ENCODE measurements at regions not wholly inside any gene's neighbourhood (a gene's known extent, or its start where the extent isn't known, plus 50 kb on each side); places are given as distances from the start of the nearest gene placed in this dataset.

DNA sequence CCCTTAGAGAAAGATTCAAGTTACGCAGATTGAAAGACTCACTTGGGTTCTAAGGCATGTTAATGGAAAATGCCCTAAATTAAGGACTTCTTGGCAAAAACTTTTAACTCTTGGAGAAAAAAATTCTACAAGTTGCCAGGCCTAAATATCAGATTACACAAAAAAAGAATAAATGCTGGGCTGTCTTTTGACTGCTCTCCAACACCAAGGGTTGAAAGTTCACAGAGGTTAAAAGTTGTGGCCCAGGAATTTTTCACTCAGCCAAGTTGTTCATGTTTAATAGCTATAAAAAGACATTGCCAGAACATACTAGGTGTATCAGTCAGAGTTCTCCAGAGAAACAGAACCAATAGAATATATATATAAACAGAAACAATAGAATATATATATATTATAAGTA, 204.3 kb upstream of the ADRA1D start:
- no peaks in the 10 kb centered on the region for H3K36me3 ChIP-seq
- H3K27ac ChIP-seq: no peak overlapping the region
- H3K27me3 ChIP-seq: no peaks in the 10 kb centered on the region
- no peak overlapping the region for H3K4me3 ChIP-seq
- H3K4me1 ChIP-seq: no peaks in the 10 kb centered on the region
- TF ChIP-seq POLR2A (IDR thresholded peaks at IDR 0.05): no peak
- TF ChIP-seq, protein P1, sequence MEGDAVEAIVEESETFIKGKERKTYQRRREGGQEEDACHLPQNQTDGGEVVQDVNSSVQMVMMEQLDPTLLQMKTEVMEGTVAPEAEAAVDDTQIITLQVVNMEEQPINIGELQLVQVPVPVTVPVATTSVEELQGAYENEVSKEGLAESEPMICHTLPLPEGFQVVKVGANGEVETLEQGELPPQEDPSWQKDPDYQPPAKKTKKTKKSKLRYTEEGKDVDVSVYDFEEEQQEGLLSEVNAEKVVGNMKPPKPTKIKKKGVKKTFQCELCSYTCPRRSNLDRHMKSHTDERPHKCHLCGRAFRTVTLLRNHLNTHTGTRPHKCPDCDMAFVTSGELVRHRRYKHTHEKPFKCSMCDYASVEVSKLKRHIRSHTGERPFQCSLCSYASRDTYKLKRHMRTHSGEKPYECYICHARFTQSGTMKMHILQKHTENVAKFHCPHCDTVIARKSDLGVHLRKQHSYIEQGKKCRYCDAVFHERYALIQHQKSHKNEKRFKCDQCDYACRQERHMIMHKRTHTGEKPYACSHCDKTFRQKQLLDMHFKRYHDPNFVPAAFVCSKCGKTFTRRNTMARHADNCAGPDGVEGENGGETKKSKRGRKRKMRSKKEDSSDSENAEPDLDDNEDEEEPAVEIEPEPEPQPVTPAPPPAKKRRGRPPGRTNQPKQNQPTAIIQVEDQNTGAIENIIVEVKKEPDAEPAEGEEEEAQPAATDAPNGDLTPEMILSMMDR (IDR thresholded peaks at IDR 0.05): no peak
- WGBS (ENCODE audit: insufficient coverage, low coverage, low lambda C conversion rate, missing lambda C conversion rate): 94% methylated on average over 1 of the region's 1 CpG
- intact Hi-C loops (cut with DNase I): no loop called here
- DNase-seq: no peak
- ATAC-seq: peak; percentile 54 to 82 (median 62)
- H3K9me3 ChIP-seq: no peaks in the 10 kb centered on the region

DNA sequence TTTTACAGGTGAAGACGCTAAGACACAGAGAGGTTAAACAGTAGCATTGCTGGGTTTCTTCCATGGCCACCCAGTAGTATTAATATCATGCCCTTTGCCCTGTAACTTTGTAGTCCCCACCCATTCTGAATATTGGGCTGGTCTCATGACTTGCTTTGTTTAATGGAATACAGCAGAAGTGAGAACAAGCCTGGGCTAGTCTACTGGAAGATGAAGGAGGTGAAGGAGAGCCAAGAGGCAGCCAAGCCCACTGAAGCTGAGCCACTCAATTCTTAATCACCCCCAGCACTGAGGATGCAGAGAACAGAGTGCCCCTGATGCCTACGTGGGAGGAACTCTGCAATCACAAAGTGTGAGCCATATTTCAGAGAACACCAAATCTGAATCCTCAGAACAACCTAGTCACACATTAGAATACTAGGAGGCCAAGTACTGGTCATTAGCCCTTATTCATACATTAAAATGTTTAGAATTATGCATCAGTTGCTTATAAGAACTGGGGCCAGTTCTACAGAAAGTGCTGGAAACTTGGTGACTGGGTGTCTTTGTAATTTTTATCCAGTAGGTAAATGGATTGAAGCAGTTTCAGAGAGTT, 202.5 kb upstream of the ADRA1D start:
- Histone ChIP-seq H3K27me3 (no peaks in the 10 kb centered on the region), H3K36me3 (no peaks in the 10 kb centered on the region), H3K4me1 (no peaks in the 10 kb centered on the region), H3K4me3 (no peak overlapping the region), H3K27ac (no peak overlapping the region), H3K9me3 (no peaks in the 10 kb centered on the region)
- ATAC-seq: no peak
- WGBS (ENCODE audit: insufficient coverage, low coverage, low lambda C conversion rate, missing lambda C conversion rate): 68% methylated on average over 2 of the region's 2 CpGs
- intact Hi-C loops (cut with DNase I): no loop called here
- no peak for TF ChIP-seq POLR2A (IDR thresholded peaks at IDR 0.05)
- TF ChIP-seq, protein P1 (IDR thresholded peaks at IDR 0.05): no peak
- no peak for DNase-seq

DNA sequence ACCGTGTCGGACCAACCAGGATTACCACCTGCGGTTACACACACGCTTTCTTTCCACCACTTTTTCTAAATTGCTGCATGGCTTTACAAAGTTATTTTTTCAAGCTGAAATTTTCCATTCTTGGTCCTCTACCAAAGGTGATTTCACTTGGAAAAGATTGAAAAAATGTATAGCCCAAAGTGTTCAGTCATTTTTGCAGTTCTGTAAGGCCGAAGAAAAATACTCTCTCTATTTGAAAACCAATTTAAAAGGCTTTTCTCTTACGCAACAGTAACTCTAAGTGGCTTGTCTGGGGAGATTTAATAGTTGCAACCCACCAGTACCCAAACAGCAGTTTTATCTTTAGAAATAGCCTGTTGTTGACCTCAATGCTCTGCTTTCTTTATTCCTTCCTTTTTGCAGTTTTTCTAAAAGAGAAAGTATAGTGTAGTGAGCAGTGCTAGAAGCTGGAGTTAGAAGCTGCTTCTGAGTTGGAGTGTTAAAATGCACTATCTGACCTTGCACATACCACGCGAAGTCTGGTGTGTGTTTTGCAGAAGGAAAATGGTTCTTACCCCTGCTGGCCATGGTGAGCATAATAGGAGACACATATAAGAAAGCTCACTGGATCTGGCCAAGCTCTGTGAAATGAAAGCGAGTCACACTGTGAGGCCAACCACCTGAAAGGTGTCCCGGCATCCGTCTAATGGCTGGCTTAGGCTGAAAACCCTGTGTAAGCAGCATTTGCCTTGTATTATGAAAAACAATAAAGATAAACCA, 201.0 kb upstream of the ADRA1D start:
- 76% methylated on average over 11 of the region's 11 CpGs for WGBS (ENCODE audit: insufficient coverage, low coverage, low lambda C conversion rate, missing lambda C conversion rate)
- TF ChIP-seq, protein P1 (IDR thresholded peaks at IDR 0.05): no peak
- TF ChIP-seq POLR2A (IDR thresholded peaks at IDR 0.05): no peak

DNA sequence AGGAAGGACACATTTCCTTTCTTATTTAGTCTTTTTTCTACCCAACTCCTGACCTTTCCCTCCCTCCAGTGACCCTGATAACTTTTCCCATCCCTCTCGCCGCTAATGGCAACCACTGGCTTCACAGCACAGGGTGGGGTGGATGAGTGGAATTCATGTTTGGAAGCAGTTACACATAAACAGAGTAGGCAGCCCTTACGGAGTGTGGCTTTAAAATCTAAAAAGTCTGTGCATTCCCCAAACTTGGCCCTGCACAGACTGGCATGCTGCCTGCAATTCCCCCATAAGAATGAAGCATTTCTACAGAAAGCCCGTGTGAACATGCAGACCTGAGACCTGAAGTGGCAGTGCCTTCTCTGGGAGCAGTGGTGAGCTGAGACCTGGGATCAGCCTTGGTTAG, 196.7 kb upstream of the ADRA1D start:
- Histone ChIP-seq H3K4me1 (no peaks in the 10 kb centered on the region), H3K9me3 (no peaks in the 10 kb centered on the region), H3K36me3 (no peaks in the 10 kb centered on the region), H3K27ac (no peak overlapping the region), H3K27me3 (no peaks in the 10 kb centered on the region), H3K4me3 (no peak overlapping the region)
- no peak for ATAC-seq
- TF ChIP-seq, protein P1 (IDR thresholded peaks at IDR 0.05): no peak
- no peak for TF ChIP-seq POLR2A (IDR thresholded peaks at IDR 0.05)
- no peak for DNase-seq
- intact Hi-C loops (cut with DNase I): no loop called here
- WGBS (ENCODE audit: insufficient coverage, low coverage, low lambda C conversion rate, missing lambda C conversion rate): 53% methylated on average over 3 of the region's 4 CpGs

More for the DNA sequence above, 201.0 kb upstream of the ADRA1D start:
- Histone ChIP-seq H3K9me3 (no peaks in the 10 kb centered on the region), H3K36me3 (no peaks in the 10 kb centered on the region), H3K27ac (no peak overlapping the region), H3K4me3 (no peak overlapping the region), H3K4me1 (no peaks in the 10 kb centered on the region), H3K27me3 (no peaks in the 10 kb centered on the region)
- DNase-seq (no peak), ATAC-seq (no peak)
- intact Hi-C loops (cut with DNase I): no loop called here

All from right lobe of liver (tissue), 6 donors.